ENCODE measurements at regions not wholly inside any gene's neighbourhood (a gene's known extent, or its start where the extent isn't known, plus 50 kb on each side); places are given as distances from the start of the nearest gene placed in this dataset.

DNA sequence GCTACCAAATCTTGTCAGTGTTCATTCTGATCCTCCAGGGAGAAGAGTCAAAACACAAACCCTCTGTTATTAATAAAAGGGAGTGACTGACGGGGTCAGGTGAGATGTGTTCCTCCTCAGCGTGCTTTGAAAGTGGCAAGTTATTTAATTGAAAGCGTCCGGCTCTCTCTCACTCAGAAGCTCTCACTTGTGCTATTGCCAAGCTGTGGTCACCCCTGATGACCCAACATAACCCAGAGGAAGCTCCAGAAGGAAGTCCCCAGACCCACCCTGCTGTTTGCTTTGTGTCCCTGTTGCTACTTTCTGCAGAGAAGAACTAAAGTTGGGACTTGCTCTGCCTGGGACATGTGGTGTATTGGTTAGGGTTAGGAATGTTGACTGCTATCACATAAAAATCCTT lies 235.6 kb downstream of the EDEM1 start:
- H3K4me1 ChIP-seq (ENCODE audit: control insufficient read depth in 2 of 2, insufficient read depth in 1 of 2, low read depth in 1 of 2, low read length in 2 of 2): peaks cover 0 to 3% of the 10 kb centered on the region in 2 donors
- no peaks in the 10 kb centered on the region for H3K79me1 ChIP-seq (ENCODE audit: low read depth, low read length)
- H2BK12ac ChIP-seq (ENCODE audit: low read length): no peak overlapping the region
- no peak for DNase-seq (ENCODE audit: low spot score)
- no peaks in the 10 kb centered on the region for H3K9me3 ChIP-seq (replicated peaks in 1 of 2; ENCODE audit: control insufficient read depth in 2 of 2, insufficient read depth in 1 of 2, low read depth in 1 of 2, low read length in 2 of 2)
- H2BK15ac ChIP-seq (ENCODE audit: low read length): no peak overlapping the region
- H3K36me3 ChIP-seq (replicated peaks in 1 of 2; ENCODE audit: control insufficient read depth in 2 of 2, insufficient read depth in 2 of 2, low read length in 2 of 2): no peaks in the 10 kb centered on the region
- no peak overlapping the region for H2AFZ ChIP-seq (ENCODE audit: low read length)
- H2BK120ac ChIP-seq (ENCODE audit: low read depth, low read length): no peak overlapping the region
- no peak overlapping the region for H3K18ac ChIP-seq (ENCODE audit: low read length)
- WGBS, 2 donors (ENCODE audit: extremely low coverage in 2 of 2, insufficient read length in 2 of 2, insufficient replicate concordance in 1 of 2): no CpG with 5 or more reads among the region's 4 CpGs
- H2BK5ac ChIP-seq (ENCODE audit: low read length): no peak overlapping the region
- H3K9ac ChIP-seq (ENCODE audit: low read depth, low read length, poor library complexity): no peak overlapping the region
- no peak overlapping the region for H2AK5ac ChIP-seq (ENCODE audit: low read depth, low read length)
- no peak overlapping the region for H4K91ac ChIP-seq (ENCODE audit: low read depth, low read length, poor library complexity)
- no peak overlapping the region for H3K4ac ChIP-seq (ENCODE audit: low read length)
- no peak overlapping the region for H3K14ac ChIP-seq (ENCODE audit: low read length)
- H4K8ac ChIP-seq (ENCODE audit: low read depth, low read length): no peak overlapping the region
- no peak overlapping the region for H3K23ac ChIP-seq (ENCODE audit: low read depth, low read length, poor library complexity)
- no peak overlapping the region for H3K4me2 ChIP-seq (ENCODE audit: insufficient read depth, low read length, poor library complexity, severe bottlenecking)
- H3K27ac ChIP-seq (replicated peaks; ENCODE audit: low read length): no peak overlapping the region
- H3K4me3 ChIP-seq (ENCODE audit: low read length in 2 of 2): no peak overlapping the region
- H3K27me3 ChIP-seq (ENCODE audit: control insufficient read depth in 3 of 3, insufficient read depth in 3 of 3, low read depth in 1 of 3, low read length in 3 of 3): no peaks in the 10 kb centered on the region

DNA sequence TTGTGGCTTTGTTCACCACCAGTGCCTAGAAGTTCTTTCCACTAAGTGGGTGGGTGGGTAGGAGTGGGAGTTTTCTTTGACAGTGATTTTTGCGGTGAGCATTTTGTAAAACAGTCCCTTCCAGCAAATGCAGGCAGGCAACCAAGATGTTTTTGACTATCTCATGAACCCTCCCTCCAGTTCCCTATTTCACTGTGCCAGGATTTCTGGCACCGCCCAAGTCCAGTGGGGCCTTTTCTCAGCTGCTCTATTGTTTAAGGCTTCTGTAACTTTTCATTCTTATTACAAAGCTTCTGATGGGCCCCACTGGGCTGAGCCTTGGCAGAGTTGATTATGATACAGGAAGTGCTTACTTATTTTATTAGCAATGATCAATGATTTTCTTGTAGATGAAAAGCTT lies 236.0 kb downstream of the EDEM1 start:
- Histone ChIP-seq H3K4ac (ENCODE audit: low read length) (no peak overlapping the region), H2BK12ac (ENCODE audit: low read length) (no peak overlapping the region), H3K27me3 (ENCODE audit: control insufficient read depth in 3 of 3, insufficient read depth in 3 of 3, low read depth in 1 of 3, low read length in 3 of 3) (no peaks in the 10 kb centered on the region), H3K4me1 (ENCODE audit: control insufficient read depth in 2 of 2, insufficient read depth in 1 of 2, low read depth in 1 of 2, low read length in 2 of 2) (peaks cover 0 to 3% of the 10 kb centered on the region in 2 donors), H3K18ac (ENCODE audit: low read length) (no peak overlapping the region), H2BK5ac (ENCODE audit: low read length) (no peak overlapping the region), H2BK15ac (ENCODE audit: low read length) (no peak overlapping the region), H4K91ac (ENCODE audit: low read depth, low read length, poor library complexity) (no peak overlapping the region), H3K9me3 (replicated peaks in 1 of 2; ENCODE audit: control insufficient read depth in 2 of 2, insufficient read depth in 1 of 2, low read depth in 1 of 2, low read length in 2 of 2) (no peaks in the 10 kb centered on the region), H3K79me1 (ENCODE audit: low read depth, low read length) (no peaks in the 10 kb centered on the region), H3K23ac (ENCODE audit: low read depth, low read length, poor library complexity) (no peak overlapping the region), H3K4me2 (ENCODE audit: insufficient read depth, low read length, poor library complexity, severe bottlenecking) (no peak overlapping the region), H4K8ac (ENCODE audit: low read depth, low read length) (no peak overlapping the region), H3K36me3 (replicated peaks in 1 of 2; ENCODE audit: control insufficient read depth in 2 of 2, insufficient read depth in 2 of 2, low read length in 2 of 2) (no peaks in the 10 kb centered on the region), H3K27ac (replicated peaks; ENCODE audit: low read length) (no peak overlapping the region), H2AK5ac (ENCODE audit: low read depth, low read length) (no peak overlapping the region), H2BK120ac (ENCODE audit: low read depth, low read length) (no peak overlapping the region), H2AFZ (ENCODE audit: low read length) (no peak overlapping the region), H3K4me3 (ENCODE audit: low read length in 2 of 2) (no peak overlapping the region), H3K14ac (ENCODE audit: low read length) (no peak overlapping the region), H3K9ac (ENCODE audit: low read depth, low read length, poor library complexity) (no peak overlapping the region)
- no CpG with 5 or more reads among the region's 2 CpGs for WGBS, 2 donors (ENCODE audit: extremely low coverage in 2 of 2, insufficient read length in 2 of 2, insufficient replicate concordance in 1 of 2)
- DNase-seq (ENCODE audit: low spot score): no peak

- H3K36me3 ChIP-seq (replicated peaks in 1 of 2; ENCODE audit: control insufficient read depth in 2 of 2, insufficient read depth in 2 of 2, low read length in 2 of 2): no peaks in the 10 kb centered on the region
- no peak overlapping the region for H2AK5ac ChIP-seq (ENCODE audit: low read depth, low read length)
- WGBS, 2 donors (ENCODE audit: extremely low coverage in 2 of 2, insufficient read length in 2 of 2, insufficient replicate concordance in 1 of 2): no CpG with 5 or more reads among the region's 6 CpGs
- no peak overlapping the region for H4K91ac ChIP-seq (ENCODE audit: low read depth, low read length, poor library complexity)
- H3K4me2 ChIP-seq (ENCODE audit: insufficient read depth, low read length, poor library complexity, severe bottlenecking): no peak overlapping the region
- H2BK15ac ChIP-seq (ENCODE audit: low read length): no peak overlapping the region
- no peak overlapping the region for H3K9ac ChIP-seq (ENCODE audit: low read depth, low read length, poor library complexity)
- no peak overlapping the region for H2BK120ac ChIP-seq (ENCODE audit: low read depth, low read length)
- H3K14ac ChIP-seq (ENCODE audit: low read length): no peak overlapping the region
- no peaks in the 10 kb centered on the region for H3K27me3 ChIP-seq (ENCODE audit: control insufficient read depth in 3 of 3, insufficient read depth in 3 of 3, low read depth in 1 of 3, low read length in 3 of 3)
- no peaks in the 10 kb centered on the region for H3K9me3 ChIP-seq (replicated peaks in 1 of 2; ENCODE audit: control insufficient read depth in 2 of 2, insufficient read depth in 1 of 2, low read depth in 1 of 2, low read length in 2 of 2)
- no peak overlapping the region for H2BK5ac ChIP-seq (ENCODE audit: low read length)
- no peak overlapping the region for H2AFZ ChIP-seq (ENCODE audit: low read length)
- no peaks in the 10 kb centered on the region for H3K79me1 ChIP-seq (ENCODE audit: low read depth, low read length)
- H3K4me3 ChIP-seq (ENCODE audit: low read length in 2 of 2): no peak overlapping the region
- no peak overlapping the region for H3K4ac ChIP-seq (ENCODE audit: low read length)
- no peak overlapping the region for H2BK12ac ChIP-seq (ENCODE audit: low read length)
- H3K4me1 ChIP-seq (ENCODE audit: control insufficient read depth in 2 of 2, insufficient read depth in 1 of 2, low read depth in 1 of 2, low read length in 2 of 2): peaks cover 0 to 3% of the 10 kb centered on the region in 2 donors
- no peak overlapping the region for H3K23ac ChIP-seq (ENCODE audit: low read depth, low read length, poor library complexity)
- H3K27ac ChIP-seq (replicated peaks; ENCODE audit: low read length): no peak overlapping the region
- no peak for DNase-seq (ENCODE audit: low spot score)
- no peak overlapping the region for H4K8ac ChIP-seq (ENCODE audit: low read depth, low read length)
- no peak overlapping the region for H3K18ac ChIP-seq (ENCODE audit: low read length)
Observed at GRCh38 chr3:5425371-5425770, 237.9 kb downstream of the EDEM1 start.

- H3K18ac ChIP-seq (ENCODE audit: low read length): no peak overlapping the region
- peak; percentile 82 for DNase-seq (ENCODE audit: low spot score)
- H2BK12ac ChIP-seq (ENCODE audit: low read length): no peak overlapping the region
- no peak overlapping the region for H2BK15ac ChIP-seq (ENCODE audit: low read length)
- H2BK120ac ChIP-seq (ENCODE audit: low read depth, low read length): no peak overlapping the region
- H3K27ac ChIP-seq (replicated peaks; ENCODE audit: low read length): no peak overlapping the region
- no peaks in the 10 kb centered on the region for H3K79me1 ChIP-seq (ENCODE audit: low read depth, low read length)
- 100% methylated on average over 1 of the region's 25 CpGs; no CpG with 5 or more reads in 1 of the 2 donors for WGBS, 2 donors (ENCODE audit: extremely low coverage in 2 of 2, insufficient read length in 2 of 2, insufficient replicate concordance in 1 of 2)
- no peak overlapping the region for H4K91ac ChIP-seq (ENCODE audit: low read depth, low read length, poor library complexity)
- H3K14ac ChIP-seq (ENCODE audit: low read length): no peak overlapping the region
- no peak overlapping the region for H3K23ac ChIP-seq (ENCODE audit: low read depth, low read length, poor library complexity)
- H2BK5ac ChIP-seq (ENCODE audit: low read length): no peak overlapping the region
- no peaks in the 10 kb centered on the region for H3K27me3 ChIP-seq (ENCODE audit: control insufficient read depth in 3 of 3, insufficient read depth in 3 of 3, low read depth in 1 of 3, low read length in 3 of 3)
- H3K4me3 ChIP-seq (ENCODE audit: low read length in 2 of 2): no peak overlapping the region
- no peak overlapping the region for H3K4ac ChIP-seq (ENCODE audit: low read length)
- no peaks in the 10 kb centered on the region for H3K36me3 ChIP-seq (replicated peaks in 1 of 2; ENCODE audit: control insufficient read depth in 2 of 2, insufficient read depth in 2 of 2, low read length in 2 of 2)
- no peak overlapping the region for H3K4me2 ChIP-seq (ENCODE audit: insufficient read depth, low read length, poor library complexity, severe bottlenecking)
- H2AFZ ChIP-seq (ENCODE audit: low read length): peak overlapping the region; percentile 27
- no peak overlapping the region for H3K9ac ChIP-seq (ENCODE audit: low read depth, low read length, poor library complexity)
- no peak overlapping the region for H2AK5ac ChIP-seq (ENCODE audit: low read depth, low read length)
- H3K9me3 ChIP-seq (replicated peaks in 1 of 2; ENCODE audit: control insufficient read depth in 2 of 2, insufficient read depth in 1 of 2, low read depth in 1 of 2, low read length in 2 of 2): no peaks in the 10 kb centered on the region
- no peak overlapping the region for H4K8ac ChIP-seq (ENCODE audit: low read depth, low read length)
- peaks cover 0 to 3% of the 10 kb centered on the region in 2 donors for H3K4me1 ChIP-seq (ENCODE audit: control insufficient read depth in 2 of 2, insufficient read depth in 1 of 2, low read depth in 1 of 2, low read length in 2 of 2)
Observed at GRCh38 chr3:5426094-5426883, 238.8 kb downstream of the EDEM1 start.
